MCF 10A (cell line): ENCODE measurements at regions not wholly inside any gene's neighbourhood (a gene's known extent, or its start where the extent isn't known, plus 50 kb on each side); places are given as distances from the start of the nearest gene placed in this dataset.

ENCODE experiments used
- BruUV-seq: library from RNA; stranded (reverse); fragments of 400-500 nt; replicated peaks from 2 replicates; lab custom pipeline; 2021; lab: Mats Ljungman, UMichigan
- CTCF ChIA-PET: fragments of 300-600 bp; sonication (Branson Sonifier 250); formaldehyde crosslinking; extraction: SDS; loops from one replicate; lab custom pipeline; 2021; ENCODE audit warnings: antibody characterized with exemption, inconsistent platforms; lab: Yijun Ruan, JAX
- POLR2A ChIA-PET: fragments of 300-600, 350-650 bp; sonication (Branson Sonifier 250); formaldehyde crosslinking; extraction: SDS; loops from one replicate; lab custom pipeline; 2020; ENCODE audit warnings: antibody characterized with exemption, inconsistent platforms; lab: Yijun Ruan, JAX
- DNase-seq: peaks from one replicate; pipeline ENCODE4 v3.0.0-alpha.2; 2018; ENCODE audit not compliant: unreplicated experiment
- H3K27ac Mint-ChIP-seq: one replicate; pipeline ENCODE4 v1.8.0; 2022; ENCODE audit warnings: mild to moderate bottlenecking, low read depth, mixed read lengths; ENCODE audit not compliant: unreplicated experiment
- H3K27me3 Mint-ChIP-seq: one replicate; pipeline ENCODE4 v1.8.0; 2022; ENCODE audit warnings: mixed read lengths; ENCODE audit not compliant: insufficient read depth, unreplicated experiment
- H3K36me3 Mint-ChIP-seq: one replicate; pipeline ENCODE4 v1.8.0; 2022; ENCODE audit warnings: mild to moderate bottlenecking, moderate library complexity, mixed read lengths; ENCODE audit not compliant: insufficient read depth, unreplicated experiment
- H3K4me1 Mint-ChIP-seq: one replicate; pipeline ENCODE4 v1.8.0; 2022; ENCODE audit warnings: mixed read lengths; ENCODE audit not compliant: insufficient read depth, unreplicated experiment
- H3K4me3 Mint-ChIP-seq: one replicate; pipeline ENCODE4 v1.8.0; 2022; ENCODE audit warnings: mild to moderate bottlenecking, moderate library complexity, mixed read lengths; ENCODE audit not compliant: unreplicated experiment
- H3K9me3 Mint-ChIP-seq: one replicate; pipeline ENCODE4 v1.8.0; 2022; ENCODE audit warnings: mixed read lengths; ENCODE audit not compliant: unreplicated experiment
- intact Hi-C: fragments of 100-400 bp; cut with micrococcal nuclease; formaldehyde crosslinking; loops from 2 replicates; pipeline ENCODE4 v1.14.1; 2022
- TF ChIP-seq, protein P1 (sequence below): fragments of 200-600 bp; IDR thresholded peaks from one replicate; pipeline ENCODE4 v1.8.0; 2022; ENCODE audit warnings: antibody characterized with exemption, mild to moderate bottlenecking; ENCODE audit not compliant: unreplicated experiment

DNA sequence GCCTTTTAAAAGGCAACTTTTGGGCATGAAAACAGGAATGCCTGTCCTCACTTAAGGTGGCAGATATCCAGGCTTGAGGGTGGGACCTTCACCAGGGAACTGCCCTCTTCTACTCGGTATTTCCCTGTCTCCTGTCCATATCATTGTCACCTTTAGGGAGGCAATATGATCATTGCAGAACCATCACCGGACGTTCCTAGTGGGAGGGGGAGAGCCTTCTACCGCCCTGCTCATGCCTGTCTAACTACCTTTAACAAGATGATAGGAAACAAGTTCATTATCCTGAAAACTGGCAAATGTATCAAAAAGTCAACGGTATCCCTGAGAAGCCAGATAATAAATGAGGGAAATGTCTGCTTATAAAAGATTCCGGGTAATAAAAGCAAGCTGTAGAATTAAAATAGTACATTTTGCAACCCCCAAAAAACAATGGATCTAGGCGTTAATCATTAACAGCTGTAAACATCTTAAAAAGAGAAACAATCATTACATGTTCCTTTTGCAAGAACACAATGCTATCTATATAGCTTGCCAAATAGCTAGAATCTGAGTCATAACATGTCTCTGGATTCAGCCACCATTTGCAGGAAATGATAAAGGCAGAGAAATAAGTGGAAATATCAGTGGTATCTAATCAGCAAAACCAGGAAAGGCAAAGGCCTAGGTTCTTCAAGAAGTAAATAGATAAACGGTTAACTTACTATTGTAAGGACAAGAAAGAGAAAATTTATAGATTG lies 852.9 kb upstream of the ADGRL4 start:
- CTCF ChIA-PET = no interaction called here
- H3K27me3 Mint-ChIP-seq = no peaks in the 10 kb centered on the region
- H3K27ac Mint-ChIP-seq = peak overlapping the region; percentile 65
- H3K4me1 Mint-ChIP-seq = peaks cover 10% of the 10 kb centered on the region
- intact Hi-C loops = no loop called here
- peak; percentile 33 for DNase-seq
- no peak overlapping the region for H3K4me3 Mint-ChIP-seq
- TF ChIP-seq, protein P1, sequence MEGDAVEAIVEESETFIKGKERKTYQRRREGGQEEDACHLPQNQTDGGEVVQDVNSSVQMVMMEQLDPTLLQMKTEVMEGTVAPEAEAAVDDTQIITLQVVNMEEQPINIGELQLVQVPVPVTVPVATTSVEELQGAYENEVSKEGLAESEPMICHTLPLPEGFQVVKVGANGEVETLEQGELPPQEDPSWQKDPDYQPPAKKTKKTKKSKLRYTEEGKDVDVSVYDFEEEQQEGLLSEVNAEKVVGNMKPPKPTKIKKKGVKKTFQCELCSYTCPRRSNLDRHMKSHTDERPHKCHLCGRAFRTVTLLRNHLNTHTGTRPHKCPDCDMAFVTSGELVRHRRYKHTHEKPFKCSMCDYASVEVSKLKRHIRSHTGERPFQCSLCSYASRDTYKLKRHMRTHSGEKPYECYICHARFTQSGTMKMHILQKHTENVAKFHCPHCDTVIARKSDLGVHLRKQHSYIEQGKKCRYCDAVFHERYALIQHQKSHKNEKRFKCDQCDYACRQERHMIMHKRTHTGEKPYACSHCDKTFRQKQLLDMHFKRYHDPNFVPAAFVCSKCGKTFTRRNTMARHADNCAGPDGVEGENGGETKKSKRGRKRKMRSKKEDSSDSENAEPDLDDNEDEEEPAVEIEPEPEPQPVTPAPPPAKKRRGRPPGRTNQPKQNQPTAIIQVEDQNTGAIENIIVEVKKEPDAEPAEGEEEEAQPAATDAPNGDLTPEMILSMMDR = no peak
- H3K36me3 Mint-ChIP-seq = no peaks in the 10 kb centered on the region
- no TSS peak for BruUV-seq
- POLR2A ChIA-PET = no interaction called here
- H3K9me3 Mint-ChIP-seq = peaks cover 7% of the 10 kb centered on the region

DNA sequence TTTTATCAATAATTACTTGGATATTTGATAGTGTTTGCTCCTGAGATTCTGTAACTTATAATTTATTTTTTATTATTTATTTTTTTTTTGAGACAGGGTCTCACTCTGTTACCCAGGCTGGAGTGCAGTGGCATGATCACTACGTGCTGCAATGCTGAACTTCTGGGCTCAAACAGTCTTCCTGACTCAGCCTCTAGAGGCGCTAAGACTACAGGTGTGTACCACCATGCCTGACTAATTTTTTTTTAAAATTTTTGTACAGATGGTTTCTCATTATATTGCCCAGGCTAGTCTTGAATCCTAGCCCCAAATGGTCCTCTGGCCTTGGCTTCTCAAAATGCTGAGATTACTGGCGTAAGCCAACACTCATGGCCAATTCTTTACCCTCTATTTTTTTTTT lies 845.5 kb upstream of the ADGRL4 start:
- no peak for DNase-seq
- H3K4me1 Mint-ChIP-seq = no peaks in the 10 kb centered on the region
- BruUV-seq = no TSS peak

DNA sequence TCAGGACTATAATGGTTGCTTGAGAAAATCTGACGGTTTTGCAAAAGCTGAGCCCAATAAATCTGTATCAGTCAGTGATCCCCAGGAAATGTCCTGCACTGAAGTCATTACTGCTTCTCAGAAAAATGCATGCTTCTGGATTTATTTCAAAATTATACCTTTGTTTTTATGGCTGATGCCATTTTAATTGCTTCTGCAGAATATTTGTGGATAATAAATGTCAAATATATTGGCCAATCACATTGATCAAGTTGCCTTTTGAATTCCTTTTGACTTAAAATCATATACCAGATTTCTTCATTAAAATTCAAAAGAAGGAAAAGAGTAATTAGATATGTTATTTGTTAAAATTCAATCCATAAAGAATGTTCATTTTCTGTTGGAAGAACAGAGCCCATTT lies 842.9 kb upstream of the ADGRL4 start:
- DNase-seq = no peak
- intact Hi-C loops = no loop called here
- no peaks in the 10 kb centered on the region for H3K36me3 Mint-ChIP-seq
- no peak overlapping the region for H3K4me3 Mint-ChIP-seq
- H3K27me3 Mint-ChIP-seq = no peaks in the 10 kb centered on the region
- H3K9me3 Mint-ChIP-seq = no peaks in the 10 kb centered on the region
- TF ChIP-seq, protein P1 = no peak
- no peak overlapping the region for H3K27ac Mint-ChIP-seq
- ChIA-PET CTCF (interaction anchor here (0.6 kb wide), 1 partner anchor 341 kb away, joined by 3 read pairs; no protein-coding TSS in a partner anchor), POLR2A (no interaction called here)
- no TSS peak for BruUV-seq
- H3K4me1 Mint-ChIP-seq = no peaks in the 10 kb centered on the region

More for the DNA sequence above, 845.5 kb upstream of the ADGRL4 start:
- ChIA-PET CTCF (no interaction called here), POLR2A (no interaction called here)
- intact Hi-C loops = no loop called here
- no peaks in the 10 kb centered on the region for H3K9me3 Mint-ChIP-seq
- H3K27ac Mint-ChIP-seq = no peak overlapping the region
- TF ChIP-seq, protein P1 = no peak
- H3K4me3 Mint-ChIP-seq = no peak overlapping the region
- no peaks in the 10 kb centered on the region for H3K36me3 Mint-ChIP-seq
- no peaks in the 10 kb centered on the region for H3K27me3 Mint-ChIP-seq

DNA sequence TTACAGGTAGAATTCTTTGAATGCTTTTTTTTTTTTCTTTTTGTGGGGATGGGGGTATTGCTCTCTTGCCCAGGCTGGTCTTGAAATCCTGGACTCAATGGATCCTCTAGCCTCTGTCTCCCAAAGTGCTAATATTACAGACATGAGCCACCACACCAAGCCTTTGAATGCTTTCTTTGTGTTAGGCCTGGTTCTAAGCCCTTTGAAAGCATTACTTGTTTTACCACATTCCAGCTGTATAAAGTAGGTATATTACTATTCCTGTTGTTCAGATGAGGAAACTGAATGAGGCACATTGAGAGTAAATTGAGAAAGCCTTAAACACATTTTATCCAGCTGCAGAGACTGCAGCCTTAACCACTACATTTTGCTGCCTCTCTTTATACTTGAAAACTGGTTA lies 841.8 kb upstream of the ADGRL4 start:
- no peaks in the 10 kb centered on the region for H3K36me3 Mint-ChIP-seq
- POLR2A ChIA-PET = no interaction called here
- TF ChIP-seq, protein P1 = no peak
- H3K27me3 Mint-ChIP-seq = no peaks in the 10 kb centered on the region
- no TSS peak for BruUV-seq
- CTCF ChIA-PET = no interaction called here
- no peaks in the 10 kb centered on the region for H3K4me1 Mint-ChIP-seq
- intact Hi-C loops = no loop called here
- no peaks in the 10 kb centered on the region for H3K9me3 Mint-ChIP-seq
- DNase-seq = no peak
- no peak overlapping the region for H3K4me3 Mint-ChIP-seq
- H3K27ac Mint-ChIP-seq = no peak overlapping the region
